PFSK-1 (cell line): ENCODE measurements at regions not wholly inside any gene's neighbourhood (a gene's known extent, or its start where the extent isn't known, plus 50 kb on each side); places are given as distances from the start of the nearest gene placed in this dataset.

ENCODE experiments used
- POLR2AphosphoS5 ChIP-seq: IDR thresholded peaks from 2 replicates; pipeline ENCODE4 v1.6.1; 2012; ENCODE audit warnings: low read depth, mild to moderate bottlenecking, control low read depth, low read length, moderate library complexity
- TAF1 ChIP-seq: IDR thresholded peaks from 2 replicates; pipeline ENCODE4 v1.6.1; 2012; ENCODE audit warnings: low read length, control low read depth, borderline replicate concordance; ENCODE audit not compliant: insufficient read depth

DNA sequence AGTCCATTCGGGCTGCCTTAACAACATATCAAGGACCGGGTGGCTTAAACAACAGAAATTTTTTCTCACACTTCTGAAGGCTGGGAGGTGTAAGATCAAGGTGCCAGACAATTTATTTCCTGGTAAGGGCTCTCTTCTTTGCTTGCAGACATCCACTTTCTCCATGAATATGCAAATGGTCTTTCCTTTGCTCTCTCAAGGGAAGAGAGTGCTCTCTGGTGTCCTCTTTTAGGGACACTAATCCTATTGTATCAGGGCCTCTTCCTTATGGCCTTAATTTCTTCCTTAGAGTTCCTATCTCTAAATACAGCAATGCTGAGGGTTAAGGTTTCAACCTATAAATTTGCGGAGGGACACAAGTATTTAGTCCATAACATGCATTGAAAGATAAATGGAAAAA lies 770.8 kb downstream of the DSC3 start:
- TF ChIP-seq POLR2AphosphoS5 (no peak), TAF1 (no peak)
